Suprapubic skin (tissue), 3 donors: ENCODE measurements at regions not wholly inside any gene's neighbourhood (a gene's known extent, or its start where the extent isn't known, plus 50 kb on each side); places are given as distances from the start of the nearest gene placed in this dataset.

Source experiments
- CTCF ChIP-seq, 2 donors: fragments of 200-600 bp in 1 of 2; fragments of 450-650 bp in 1 of 2; sonication (generic) in 1 of 2; IDR thresholded peaks; one replicate each; pipeline ENCODE4 v1.5.1; 2016 to 2019; ENCODE audit warnings: antibody characterized with exemption in 2 of 2, mild to moderate bottlenecking in 1 of 2, moderate library complexity in 1 of 2
- EP300 ChIP-seq: sonication (generic); formaldehyde crosslinking; IDR thresholded peaks from one replicate; pipeline ENCODE4 v1.6.1; 2017; ENCODE audit warnings: antibody characterized with exemption
- POLR2A ChIP-seq, 2 donors: fragments of 450-650 bp; IDR thresholded peaks; one replicate each; pipeline ENCODE4 v1.6.1; 2017; ENCODE audit warnings: antibody characterized with exemption in 2 of 2, mild to moderate bottlenecking in 2 of 2, moderate library complexity in 2 of 2

- no peak for TF ChIP-seq POLR2A (IDR thresholded peaks at IDR 0.05)
- TF ChIP-seq CTCF (IDR thresholded peaks at IDR 0.05), result no peak
- TF ChIP-seq EP300, result no peak
Observed at GRCh38 chrX:13103914-13104274, 59.5 kb upstream of the FAM9C start.
